DND-41 (cell line): ENCODE measurements at regions not wholly inside any gene's neighbourhood (a gene's known extent, or its start where the extent isn't known, plus 50 kb on each side); places are given as distances from the start of the nearest gene placed in this dataset.

Experiments
- ATAC-seq: fragments of 200-7000 bp; cut with Tn5 transposase; 3 replicates; pipeline ENCODE4 v1.9.1; 2021; ENCODE audit warnings: low read depth; ENCODE audit not compliant: insufficient read depth
- DNase-seq: peaks from one replicate; pipeline ENCODE4 v3.0.0-alpha.2; 2020
- H2AFZ ChIP-seq: 2 replicates; pipeline ENCODE4 v1.6.0; 2012; ENCODE audit warnings: low read depth, low read length
- H3K27ac ChIP-seq: 2 replicates; pipeline ENCODE4 v1.5.1; 2012; ENCODE audit warnings: low read length, inconsistent platforms
- H3K27me3 ChIP-seq: fragments of 200-600 bp; sonication (generic); 2 replicates; pipeline ENCODE4 v1.6.0; 2012; ENCODE audit warnings: low read length, mild to moderate bottlenecking, inconsistent platforms; ENCODE audit not compliant: insufficient read depth, poor library complexity
- H3K36me3 ChIP-seq: 2 replicates; pipeline ENCODE4 v1.5.1; 2012; ENCODE audit warnings: low read length, inconsistent platforms; ENCODE audit not compliant: insufficient read depth
- H3K4me1 ChIP-seq: 2 replicates; pipeline ENCODE4 v1.5.1; 2012; ENCODE audit warnings: mild to moderate bottlenecking, low read length; ENCODE audit not compliant: insufficient read depth
- H3K4me2 ChIP-seq: 2 replicates; pipeline ENCODE4 v1.6.0; 2012; ENCODE audit warnings: mild to moderate bottlenecking, moderate library complexity, low read length, inconsistent platforms; ENCODE audit not compliant: insufficient read depth
- H3K4me3 ChIP-seq, 2 experiments: fragments of 200-600 bp in 1 of 2; shearing (Covaris generic) in 1 of 2; 2 replicates each; pipeline ENCODE4 v1.5.1; 2012 to 2016; ENCODE audit warnings: inconsistent platforms in 2 of 2, low read length in 2 of 2, mild to moderate bottlenecking in 2 of 2, low read depth in 1 of 2, moderate library complexity in 1 of 2
- H3K79me2 ChIP-seq: 2 replicates; pipeline ENCODE4 v1.6.0; 2012; ENCODE audit warnings: low read length, inconsistent platforms; ENCODE audit not compliant: insufficient read depth
- H3K9ac ChIP-seq: 2 replicates; pipeline ENCODE4 v1.6.0; 2012; ENCODE audit warnings: low read depth, mild to moderate bottlenecking, inconsistent platforms, low read length, moderate library complexity
- H3K9me3 ChIP-seq: 2 replicates; pipeline ENCODE4 v1.5.1; 2012; ENCODE audit warnings: low read length, moderate library complexity, mild to moderate bottlenecking, inconsistent platforms; ENCODE audit not compliant: insufficient read depth, severe bottlenecking
- H4K20me1 ChIP-seq: 2 replicates; pipeline ENCODE4 v1.6.0; 2012; ENCODE audit warnings: low read length; ENCODE audit not compliant: insufficient read depth
- CTCF ChIP-seq: IDR thresholded peaks from 2 replicates; pipeline ENCODE4 v1.5.1; 2012; ENCODE audit warnings: borderline replicate concordance, low read length, moderate library complexity, mild to moderate bottlenecking; ENCODE audit not compliant: poor library complexity, severe bottlenecking; ENCODE audit errors: extremely low read depth
- EZH2 ChIP-seq: IDR thresholded peaks from 3 replicates; pipeline ENCODE4 v1.6.1; 2012; ENCODE audit warnings: borderline replicate concordance, low read depth, mild to moderate bottlenecking, moderate library complexity, low read length, inconsistent platforms; ENCODE audit not compliant: severe bottlenecking

- Histone ChIP-seq H4K20me1 (no peaks in the 10 kb centered on the region), H3K9ac (no peak overlapping the region), H3K9me3 (peaks cover 20% of the 10 kb centered on the region), H3K27me3 (no peaks in the 10 kb centered on the region), H3K79me2 (no peaks in the 10 kb centered on the region), H3K27ac (no peak overlapping the region), H3K4me3 (no peak overlapping the region), H3K4me1 (peaks cover 32% of the 10 kb centered on the region), H3K36me3 (peaks cover 11% of the 10 kb centered on the region), H3K4me2 (no peak overlapping the region), H2AFZ (no peak overlapping the region)
- ATAC-seq (no peak), DNase-seq (no peak)
- TF ChIP-seq EZH2 (no peak), CTCF (no peak)
Measured at GRCh38 chr4:95987851-95988250, 148.0 kb downstream of the PDHA2 start.

GRCh38 chr4:95998311-95998710 is 158.4 kb downstream of the PDHA2 start:
- Histone ChIP-seq H3K36me3 (no peaks in the 10 kb centered on the region), H3K4me3 (no peak overlapping the region), H3K79me2 (no peaks in the 10 kb centered on the region), H3K4me2 (no peak overlapping the region), H4K20me1 (no peaks in the 10 kb centered on the region), H3K9ac (no peak overlapping the region), H3K27me3 (no peaks in the 10 kb centered on the region), H3K9me3 (peaks cover 4% of the 10 kb centered on the region), H3K27ac (no peak overlapping the region), H3K4me1 (0 out of 2 replicates have a peak, but pooled peaks cover 2% of the 10 kb centered on the region), H2AFZ (no peak overlapping the region)
- ATAC-seq (no peak), DNase-seq (no peak)
- no peak for TF ChIP-seq EZH2
- no peak for TF ChIP-seq CTCF

- Histone ChIP-seq H3K4me3 (no peak overlapping the region), H3K9ac (no peak overlapping the region), H3K4me2 (no peak overlapping the region), H3K9me3 (no peaks in the 10 kb centered on the region), H4K20me1 (no peaks in the 10 kb centered on the region), H2AFZ (peak overlapping the region; percentile 65), H3K27me3 (no peaks in the 10 kb centered on the region), H3K27ac (no peak overlapping the region; the same call in 1 of the 2 replicates), H3K4me1 (peaks cover 13% of the 10 kb centered on the region), H3K79me2 (no peaks in the 10 kb centered on the region), H3K36me3 (no peaks in the 10 kb centered on the region)
- ATAC-seq (0 out of 3 replicates have a peak, but pooled peaks have one; percentile 17), DNase-seq (no peak)
- TF ChIP-seq CTCF (no peak), EZH2 (no peak)
Measured at GRCh38 chr4:96003951-96004740, 164.3 kb downstream of the PDHA2 start.
